GM12865 (cell line): ENCODE measurements at regions not wholly inside any gene's neighbourhood (a gene's known extent, or its start where the extent isn't known, plus 50 kb on each side); places are given as distances from the start of the nearest gene placed in this dataset.
"Not testable (repeated sequence)": the region's sequence is repeated elsewhere in the genome, so short reads cannot be mapped to it uniquely, and the experiment has no call there.

Experiments
- DNase-seq: peaks from one replicate; pipeline ENCODE4 v3.0.0; 2010; ENCODE audit warnings: low read depth
- H3K4me3 ChIP-seq: 2 replicates; pipeline ENCODE4 v1.5.1; 2011; ENCODE audit warnings: mild to moderate bottlenecking, low read depth, low read length, control low read depth
- TF ChIP-seq, protein P1 (sequence below): IDR thresholded peaks from 2 replicates; pipeline ENCODE4 v1.5.1; 2011; ENCODE audit warnings: low read length, control low read depth, low read depth, inconsistent platforms; ENCODE audit not compliant: insufficient read depth; ENCODE audit errors: missing control alignments

DNA sequence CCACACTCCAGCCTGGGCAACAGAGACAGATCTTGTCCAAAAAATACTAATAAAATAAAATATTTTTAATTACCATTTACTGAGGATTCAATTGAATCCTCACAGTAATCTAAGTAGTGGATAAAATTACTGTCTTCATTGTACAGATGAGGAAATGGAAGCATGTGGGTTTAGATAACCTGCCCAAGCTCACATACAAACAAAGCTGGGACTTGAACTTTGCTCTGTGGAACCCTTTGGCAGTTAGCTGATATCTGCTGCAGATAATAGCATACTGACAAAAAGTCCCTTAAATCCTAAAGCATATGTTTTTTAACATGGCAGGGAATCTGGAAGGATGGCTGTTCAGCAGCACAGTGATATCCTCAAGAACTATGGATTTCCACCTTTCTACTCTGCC lies 130.9 kb upstream of the MROH9 start:
- no peak overlapping the region for H3K4me3 ChIP-seq
- TF ChIP-seq, protein P1, sequence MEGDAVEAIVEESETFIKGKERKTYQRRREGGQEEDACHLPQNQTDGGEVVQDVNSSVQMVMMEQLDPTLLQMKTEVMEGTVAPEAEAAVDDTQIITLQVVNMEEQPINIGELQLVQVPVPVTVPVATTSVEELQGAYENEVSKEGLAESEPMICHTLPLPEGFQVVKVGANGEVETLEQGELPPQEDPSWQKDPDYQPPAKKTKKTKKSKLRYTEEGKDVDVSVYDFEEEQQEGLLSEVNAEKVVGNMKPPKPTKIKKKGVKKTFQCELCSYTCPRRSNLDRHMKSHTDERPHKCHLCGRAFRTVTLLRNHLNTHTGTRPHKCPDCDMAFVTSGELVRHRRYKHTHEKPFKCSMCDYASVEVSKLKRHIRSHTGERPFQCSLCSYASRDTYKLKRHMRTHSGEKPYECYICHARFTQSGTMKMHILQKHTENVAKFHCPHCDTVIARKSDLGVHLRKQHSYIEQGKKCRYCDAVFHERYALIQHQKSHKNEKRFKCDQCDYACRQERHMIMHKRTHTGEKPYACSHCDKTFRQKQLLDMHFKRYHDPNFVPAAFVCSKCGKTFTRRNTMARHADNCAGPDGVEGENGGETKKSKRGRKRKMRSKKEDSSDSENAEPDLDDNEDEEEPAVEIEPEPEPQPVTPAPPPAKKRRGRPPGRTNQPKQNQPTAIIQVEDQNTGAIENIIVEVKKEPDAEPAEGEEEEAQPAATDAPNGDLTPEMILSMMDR = no peak
- no peak for DNase-seq

DNA sequence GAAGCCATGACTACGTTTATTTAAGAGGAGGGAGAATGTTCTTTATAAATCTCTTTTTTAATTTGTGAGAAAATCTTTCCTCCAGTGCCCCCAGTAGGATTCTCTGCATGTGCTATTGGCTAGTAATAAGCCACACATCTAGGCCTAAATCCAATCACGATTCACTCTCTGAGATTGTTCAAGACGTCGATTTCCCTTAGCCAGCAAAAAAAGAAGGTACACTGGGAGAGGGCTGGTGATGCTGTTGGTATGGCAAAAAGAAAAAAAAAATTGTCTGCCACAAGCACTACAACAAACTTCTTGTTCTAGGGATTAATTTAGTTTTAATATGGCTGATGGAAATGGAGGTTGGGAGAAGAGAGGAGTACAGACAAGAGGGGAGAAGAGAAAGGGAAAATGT lies 130.5 kb upstream of the MROH9 start:
- H3K4me3 ChIP-seq = no peak overlapping the region
- DNase-seq = no peak
- TF ChIP-seq, protein P1 = no peak

DNA sequence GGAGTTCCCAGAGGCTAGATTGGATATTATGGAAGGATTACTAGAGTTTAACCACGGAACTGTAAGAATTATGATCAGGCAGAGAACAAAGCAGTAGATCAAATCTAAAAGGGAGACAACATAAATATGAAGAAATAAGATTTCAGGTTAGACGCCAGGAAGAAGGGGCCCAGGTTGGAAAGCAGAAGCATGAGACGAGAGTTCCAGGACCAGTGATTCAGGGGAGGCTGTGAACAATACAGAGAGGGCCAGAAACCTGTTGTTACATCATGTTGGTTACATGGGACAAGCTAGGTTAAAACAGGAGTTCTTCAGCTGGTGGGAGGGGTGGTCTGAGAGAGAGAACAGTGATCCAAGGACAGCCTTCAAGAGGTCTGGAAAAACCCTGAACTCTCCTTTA lies 128.4 kb upstream of the MROH9 start:
- no peak overlapping the region for H3K4me3 ChIP-seq
- TF ChIP-seq, protein P1 = no peak
- DNase-seq = no peak

DNA sequence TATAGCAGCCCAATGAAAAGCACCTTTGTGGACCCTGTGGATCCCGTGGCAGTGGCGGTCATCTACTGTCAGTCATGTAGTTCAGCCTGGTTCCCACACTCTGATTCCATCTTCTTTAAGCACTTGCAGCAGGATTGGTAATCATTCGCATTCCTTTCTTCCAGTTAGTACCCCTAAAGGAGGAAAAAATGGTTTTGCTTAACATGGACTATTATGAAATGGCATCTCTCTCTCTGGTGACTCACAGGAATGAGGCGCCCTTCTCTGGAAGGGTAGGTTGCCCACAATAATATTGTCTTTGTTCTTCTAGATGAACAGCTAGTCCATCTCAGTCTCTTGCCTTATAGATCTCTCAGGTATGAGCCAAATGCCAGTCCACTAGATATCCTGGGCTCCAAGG lies 127.9 kb upstream of the MROH9 start:
- TF ChIP-seq, protein P1 = no peak
- no peak for DNase-seq
- no peak overlapping the region for H3K4me3 ChIP-seq

DNA sequence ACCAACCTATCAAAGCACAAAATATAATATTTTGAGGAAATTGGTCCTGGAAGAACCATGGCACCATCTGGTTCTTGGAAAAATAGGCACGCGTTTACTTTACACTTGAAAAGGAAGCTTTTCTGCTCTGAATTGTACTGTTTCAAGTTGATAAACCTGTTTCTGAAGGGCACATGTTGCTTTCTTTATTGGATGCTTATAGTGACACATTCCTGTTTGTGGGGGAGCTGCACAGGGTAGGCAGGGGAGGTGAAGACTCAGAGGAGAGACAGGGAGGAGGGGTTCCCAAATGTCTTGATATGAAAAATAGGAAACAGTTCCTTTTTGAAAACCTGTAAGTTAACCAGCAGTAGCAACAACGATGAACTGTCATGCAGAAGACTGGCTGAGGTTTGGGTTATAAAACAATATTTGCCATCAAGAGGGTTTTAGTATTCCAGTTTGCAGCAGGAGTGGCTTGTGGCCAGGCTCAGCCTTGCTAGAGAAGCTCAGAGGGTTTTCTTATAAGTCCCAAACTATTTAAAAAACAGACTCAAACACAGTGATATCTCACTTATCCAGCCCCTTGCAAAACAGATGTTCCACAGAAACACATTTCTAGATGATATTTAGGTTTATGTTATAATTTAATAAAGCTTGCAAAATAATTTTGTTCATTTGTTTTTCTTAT lies 127.0 kb upstream of the MROH9 start:
- H3K4me3 ChIP-seq = no peak overlapping the region
- TF ChIP-seq, protein P1 = no peak
- no peak for DNase-seq

DNA sequence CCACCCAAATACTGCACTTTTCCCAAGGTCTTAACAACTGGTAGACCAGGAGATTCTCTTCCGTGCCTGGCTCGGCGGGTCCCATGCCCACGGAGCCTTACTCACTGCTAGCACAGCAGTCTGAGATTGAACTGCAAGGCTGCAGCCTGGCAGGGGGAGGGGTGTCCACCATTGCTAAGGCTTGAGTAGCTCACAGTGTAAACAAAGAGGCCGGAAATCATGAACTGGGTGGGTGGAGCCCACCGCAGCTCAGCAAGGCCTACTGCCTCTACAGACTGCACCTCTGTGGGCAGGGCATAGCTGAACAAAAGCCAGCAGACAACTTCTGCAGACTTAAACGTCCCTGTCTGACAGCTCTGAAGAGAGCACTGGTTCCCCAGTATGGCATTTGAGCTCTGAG lies 124.3 kb upstream of the MROH9 start:
- H3K4me3 ChIP-seq = not testable (repeated sequence)
- DNase-seq = peak; percentile 4

DNA sequence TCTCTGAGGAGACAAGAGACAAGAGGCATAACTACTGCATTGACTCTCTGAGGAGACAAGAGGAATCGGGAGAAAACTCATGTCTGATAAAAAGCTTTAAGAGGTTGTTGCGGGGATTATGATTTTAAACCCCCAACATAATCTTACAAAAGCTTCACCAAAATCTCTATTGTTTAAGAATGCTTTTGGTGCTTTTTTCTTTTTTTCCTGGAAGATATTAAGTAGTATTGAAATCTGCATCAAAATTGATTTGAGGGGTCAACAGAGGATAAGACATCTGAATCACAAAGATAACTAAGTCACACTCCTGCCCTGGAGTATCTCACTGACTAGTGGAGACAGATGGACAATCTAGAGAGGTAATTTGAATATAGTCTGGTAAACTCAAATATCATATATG lies 115.6 kb upstream of the MROH9 start:
- H3K4me3 ChIP-seq = no peak overlapping the region
- TF ChIP-seq, protein P1 = no peak
- no peak for DNase-seq
